ENCODE measurements at regions not wholly inside any gene's neighbourhood (a gene's known extent, or its start where the extent isn't known, plus 50 kb on each side); places are given as distances from the start of the nearest gene placed in this dataset.

GRCh38 chr5:23303836-23304235 lies 203.6 kb upstream of the PRDM9 start:
- ChIA-PET POLR2A (no interaction called here), CTCF (no interaction called here)
- Histone ChIP-seq H3K27ac (ENCODE audit: low read depth, low read length) (no peak overlapping the region), H3K4me3 (ENCODE audit: low read depth, low read length) (no peak overlapping the region), H3K9me3 (ENCODE audit: control insufficient read depth, insufficient read depth, low read length) (peaks cover 12% of the 10 kb centered on the region), H3K27me3 (ENCODE audit: control insufficient read depth, insufficient read depth, low read length) (no peaks in the 10 kb centered on the region)
- TF ChIP-seq CTCF (IDR thresholded peaks at IDR 0.05; ENCODE audit: low read depth, low read length), result no peak
- DNase-seq (ENCODE audit: low read depth, low spot score), result no peak

GRCh38 chr5:23303435-23303834 lies 204.0 kb upstream of the PRDM9 start:
- H3K4me3 ChIP-seq (ENCODE audit: low read depth, low read length), result no peak overlapping the region
- POLR2A ChIA-PET, result no interaction called here
- peaks cover 12% of the 10 kb centered on the region for H3K9me3 ChIP-seq (ENCODE audit: control insufficient read depth, insufficient read depth, low read length)
- DNase-seq (ENCODE audit: low read depth, low spot score), result no peak
- no peaks in the 10 kb centered on the region for H3K27me3 ChIP-seq (ENCODE audit: control insufficient read depth, insufficient read depth, low read length)
- H3K27ac ChIP-seq (ENCODE audit: low read depth, low read length), result no peak overlapping the region
- CTCF ChIA-PET, result no interaction called here
- TF ChIP-seq CTCF (IDR thresholded peaks at IDR 0.05; ENCODE audit: low read depth, low read length), result no peak

- TF ChIP-seq CTCF (IDR thresholded peaks at IDR 0.05; ENCODE audit: low read depth, low read length), result no peak
- H3K9me3 ChIP-seq (ENCODE audit: control insufficient read depth, insufficient read depth, low read length), result peaks cover 12% of the 10 kb centered on the region
- no peak for DNase-seq (ENCODE audit: low read depth, low spot score)
- H3K27me3 ChIP-seq (ENCODE audit: control insufficient read depth, insufficient read depth, low read length), result no peaks in the 10 kb centered on the region
- no peak overlapping the region for H3K4me3 ChIP-seq (ENCODE audit: low read depth, low read length)
- CTCF ChIA-PET, result no interaction called here
- H3K27ac ChIP-seq (ENCODE audit: low read depth, low read length), result no peak overlapping the region
- POLR2A ChIA-PET, result no interaction called here
Observed at GRCh38 chr5:23302438-23302837, 205.0 kb upstream of the PRDM9 start.

- ChIA-PET CTCF (no interaction called here), POLR2A (no interaction called here)
- Histone ChIP-seq H3K9me3 (ENCODE audit: control insufficient read depth, insufficient read depth, low read length) (no peaks in the 10 kb centered on the region), H3K27me3 (ENCODE audit: control insufficient read depth, insufficient read depth, low read length) (no peaks in the 10 kb centered on the region), H3K27ac (ENCODE audit: low read depth, low read length) (no peak overlapping the region), H3K4me3 (ENCODE audit: low read depth, low read length) (no peak overlapping the region)
- no peak for DNase-seq (ENCODE audit: low read depth, low spot score)
- TF ChIP-seq CTCF (IDR thresholded peaks at IDR 0.05; ENCODE audit: low read depth, low read length), result no peak
Observed at GRCh38 chr5:23289162-23289561, 218.2 kb upstream of the PRDM9 start.

- CTCF ChIA-PET, result no interaction called here
- no peak overlapping the region for H3K4me3 ChIP-seq (ENCODE audit: low read depth, low read length)
- DNase-seq (ENCODE audit: low read depth, low spot score), result no peak
- no peak overlapping the region for H3K27ac ChIP-seq (ENCODE audit: low read depth, low read length)
- POLR2A ChIA-PET, result no interaction called here
- no peak for TF ChIP-seq CTCF (IDR thresholded peaks at IDR 0.05; ENCODE audit: low read depth, low read length)
- H3K27me3 ChIP-seq (ENCODE audit: control insufficient read depth, insufficient read depth, low read length), result no peaks in the 10 kb centered on the region
- no peaks in the 10 kb centered on the region for H3K9me3 ChIP-seq (ENCODE audit: control insufficient read depth, insufficient read depth, low read length)
Observed at GRCh38 chr5:23284656-23285055, 222.8 kb upstream of the PRDM9 start.
